ENCODE measurements at regions not wholly inside any gene's neighbourhood (a gene's known extent, or its start where the extent isn't known, plus 50 kb on each side); places are given as distances from the start of the nearest gene placed in this dataset.

GRCh38 chr18:78773819-78774218 is 205.8 kb upstream of the SALL3 start:
- no peak for TF ChIP-seq TAF1 (IDR thresholded peaks at IDR 0.05; ENCODE audit: borderline replicate concordance, low read depth, low read length)
- no peak for TF ChIP-seq POLR2A (IDR thresholded peaks at IDR 0.05; ENCODE audit: low read depth, low read length)
- TF ChIP-seq POLR2AphosphoS5 (IDR thresholded peaks at IDR 0.05; ENCODE audit: low read depth, low read length) = no peak

Data from GM12892 (cell line).